ENCODE measurements at regions not wholly inside any gene's neighbourhood (a gene's known extent, or its start where the extent isn't known, plus 50 kb on each side); places are given as distances from the start of the nearest gene placed in this dataset.

- DNase-seq (ENCODE audit: low read depth), result no peak
Observed at GRCh38 chr13:83333614-83334388, 548.5 kb downstream of the SLITRK1 start.

- no peak for DNase-seq (ENCODE audit: low read depth)
Observed at GRCh38 chr13:83332751-83333150, 549.5 kb downstream of the SLITRK1 start.

GRCh38 chr13:83327091-83327490 is 555.2 kb downstream of the SLITRK1 start:
- DNase-seq (ENCODE audit: low read depth), result no peak

- peak; percentile 40 for DNase-seq (ENCODE audit: low read depth)
Observed at GRCh38 chr13:83325125-83325853, 557.0 kb downstream of the SLITRK1 start.

GRCh38 chr13:83311886-83312577 is 570.2 kb downstream of the SLITRK1 start:
- no peak for DNase-seq (ENCODE audit: low read depth)

- DNase-seq (ENCODE audit: low read depth), result no peak
Observed at GRCh38 chr13:83298617-83299016, 583.7 kb downstream of the SLITRK1 start.

GRCh38 chr13:83297586-83298290 is 584.5 kb downstream of the SLITRK1 start:
- peak; percentile 35 for DNase-seq (ENCODE audit: low read depth)

- DNase-seq (ENCODE audit: low read depth), result no peak
Observed at GRCh38 chr13:83295686-83296085, 586.6 kb downstream of the SLITRK1 start.

GRCh38 chr13:83286737-83287136 is 595.5 kb downstream of the SLITRK1 start:
- no peak for DNase-seq (ENCODE audit: low read depth)

GRCh38 chr13:83281654-83282053 is 600.6 kb downstream of the SLITRK1 start:
- DNase-seq (ENCODE audit: low read depth), result peak; percentile 54

- DNase-seq (ENCODE audit: low read depth), result no peak
Observed at GRCh38 chr13:83274679-83275078, 607.6 kb downstream of the SLITRK1 start.

GRCh38 chr13:83272652-83273240 is 609.5 kb downstream of the SLITRK1 start:
- DNase-seq (ENCODE audit: low read depth), result peak; percentile 24

- DNase-seq (ENCODE audit: low read depth), result peak; percentile 26
Observed at GRCh38 chr13:83272076-83272475, 610.2 kb downstream of the SLITRK1 start.

- no peak for DNase-seq (ENCODE audit: low read depth)
Observed at GRCh38 chr13:83265279-83265678, 617.0 kb downstream of the SLITRK1 start.

GRCh38 chr13:83248751-83249150 is 633.5 kb downstream of the SLITRK1 start:
- DNase-seq (ENCODE audit: low read depth), result peak; percentile 28

- peak; percentile 27 for DNase-seq (ENCODE audit: low read depth)
Observed at GRCh38 chr13:83232626-83233025, 649.6 kb downstream of the SLITRK1 start.

GRCh38 chr13:83229574-83230305 is 652.5 kb downstream of the SLITRK1 start:
- no peak for DNase-seq (ENCODE audit: low read depth)

GRCh38 chr13:83223546-83223945 is 658.7 kb downstream of the SLITRK1 start:
- DNase-seq (ENCODE audit: low read depth), result no peak

- DNase-seq (ENCODE audit: low read depth), result peak; percentile 86
Observed at GRCh38 chr13:83221813-83222241, 660.4 kb downstream of the SLITRK1 start.

- DNase-seq (ENCODE audit: low read depth), result no peak
Observed at GRCh38 chr13:83221256-83221655, 661.0 kb downstream of the SLITRK1 start.

GRCh38 chr13:83220241-83220640 is 662.0 kb downstream of the SLITRK1 start:
- no peak for DNase-seq (ENCODE audit: low read depth)
